Skeletal muscle tissue (tissue), 3 donors: ENCODE measurements at regions not wholly inside any gene's neighbourhood (a gene's known extent, or its start where the extent isn't known, plus 50 kb on each side); places are given as distances from the start of the nearest gene placed in this dataset.

Experiments
- H3K27ac ChIP-seq: one replicate; pipeline ENCODE4 v1.7.0; 2013; ENCODE audit warnings: mild to moderate bottlenecking, low read depth, low read length, inconsistent platforms
- H3K27me3 ChIP-seq, 3 donors: one replicate each; pipeline ENCODE4 v1.7.0; 2013; ENCODE audit warnings: low read length in 3 of 3; ENCODE audit not compliant: control insufficient read depth in 3 of 3, insufficient read depth in 3 of 3
- H3K36me3 ChIP-seq, 3 donors: one replicate each; pipeline ENCODE4 v1.7.0; 2013; ENCODE audit warnings: low read length in 3 of 3; ENCODE audit not compliant: control insufficient read depth in 3 of 3, insufficient read depth in 3 of 3
- H3K4me1 ChIP-seq, 3 donors: one replicate each; pipeline ENCODE4 v1.7.0; 2013; ENCODE audit warnings: low read length in 3 of 3, mild to moderate bottlenecking in 3 of 3; ENCODE audit not compliant: control insufficient read depth in 3 of 3, insufficient read depth in 3 of 3
- H3K4me3 ChIP-seq, 3 donors: one replicate each; pipeline ENCODE4 v1.7.0; 2013; ENCODE audit warnings: low read length in 3 of 3
- H3K9ac ChIP-seq, 3 donors: one replicate each; pipeline ENCODE4 v1.7.0; 2013; ENCODE audit warnings: low read length in 3 of 3, mild to moderate bottlenecking in 3 of 3, moderate library complexity in 2 of 3, low read depth in 1 of 3
- H3K9me3 ChIP-seq, 3 donors: one replicate each; pipeline ENCODE4 v1.7.0; 2013; ENCODE audit warnings: low read length in 3 of 3; ENCODE audit not compliant: control insufficient read depth in 3 of 3
- donor health status: Osteomylitis.

DNA sequence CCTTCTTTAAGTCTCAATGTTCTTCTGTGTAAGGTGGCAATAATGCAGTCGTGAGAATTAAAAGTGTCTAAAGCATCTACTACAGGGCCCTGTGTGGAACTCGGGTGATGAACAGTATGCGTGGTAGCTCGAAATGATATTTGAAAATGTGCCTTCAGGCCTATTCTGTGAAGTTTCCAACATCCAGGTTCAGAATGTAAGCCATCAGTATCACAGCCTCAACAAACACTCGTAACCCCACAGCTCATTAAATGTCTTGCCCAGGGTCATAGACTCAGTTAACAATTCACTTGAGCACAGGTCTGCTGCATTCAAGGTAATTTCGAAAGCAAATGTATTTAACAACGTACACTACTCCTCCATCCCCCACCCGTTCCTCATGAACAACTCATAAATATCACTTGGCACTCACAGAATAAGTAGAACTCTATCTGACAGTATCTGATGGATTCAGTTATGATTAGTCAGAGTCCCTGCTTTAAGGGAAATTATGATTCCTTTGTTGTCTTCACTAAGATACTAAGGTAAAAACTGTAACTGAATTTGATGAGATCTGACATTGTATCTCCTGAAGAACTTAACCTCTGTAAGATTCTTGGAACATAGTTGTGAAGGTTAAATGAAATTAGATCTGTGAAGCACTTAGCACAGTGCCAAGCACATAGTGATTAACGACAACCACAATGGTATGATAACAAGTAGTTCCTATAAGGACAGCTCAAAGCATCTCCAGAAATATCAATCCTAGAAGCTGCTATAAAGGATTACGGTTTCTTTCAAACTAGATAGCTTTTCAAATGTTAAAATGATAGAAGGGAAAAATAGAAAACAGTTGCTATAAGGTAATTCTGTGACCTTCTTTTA, 642.3 kb downstream of the TBL1XR1 start:
- H3K9ac ChIP-seq, result no peak overlapping the region
- peaks cover 0 to under 1% (median 0%) of the 10 kb centered on the region in 3 donors for H3K9me3 ChIP-seq
- no peaks in the 10 kb centered on the region for H3K4me1 ChIP-seq
- no peak overlapping the region for H3K4me3 ChIP-seq
- no peak overlapping the region for H3K27ac ChIP-seq
- H3K36me3 ChIP-seq, result no peaks in the 10 kb centered on the region
- no peaks in the 10 kb centered on the region for H3K27me3 ChIP-seq

DNA sequence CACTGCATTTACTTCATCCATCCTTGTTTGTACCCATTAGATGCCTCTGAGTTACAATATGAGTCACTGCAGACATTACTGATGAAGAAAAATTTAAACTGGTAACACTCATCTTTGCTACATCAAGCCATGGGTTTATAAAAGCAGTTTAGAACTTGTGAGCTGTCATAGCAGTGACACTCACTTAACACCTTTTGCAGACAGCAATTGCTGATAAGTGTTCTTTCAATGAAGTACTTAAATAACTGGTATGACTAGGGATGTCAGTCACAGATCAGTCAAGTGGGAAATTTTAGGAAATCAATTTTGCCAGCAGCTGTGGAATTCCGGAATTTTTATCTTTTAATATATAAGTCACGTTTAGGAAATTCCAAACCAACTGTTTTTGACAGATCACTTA, 643.0 kb downstream of the TBL1XR1 start:
- Histone ChIP-seq H3K27ac (no peak overlapping the region), H3K4me1 (no peaks in the 10 kb centered on the region), H3K9me3 (peaks cover 0 to 2% (median 0%) of the 10 kb centered on the region in 3 donors), H3K4me3 (no peak overlapping the region), H3K27me3 (no peaks in the 10 kb centered on the region), H3K9ac (no peak overlapping the region), H3K36me3 (no peaks in the 10 kb centered on the region)

DNA sequence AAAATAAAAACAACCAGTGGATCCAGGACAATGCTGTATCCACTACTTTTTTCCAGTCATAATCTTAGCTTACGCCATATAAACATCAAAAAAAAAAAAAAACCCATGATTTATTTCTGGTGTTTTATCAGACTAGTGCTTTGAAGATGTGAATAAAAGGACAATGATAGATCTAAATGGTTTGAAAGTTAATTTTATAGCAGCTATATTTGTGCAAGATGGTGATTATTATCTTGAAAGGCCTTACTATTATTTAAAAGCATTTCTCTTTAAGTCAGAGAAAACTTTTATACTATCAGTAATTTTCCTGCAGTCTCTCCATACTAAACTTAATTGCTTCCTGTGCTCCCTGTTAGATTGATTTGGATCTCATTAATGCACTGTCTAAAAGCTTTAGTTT, 670.3 kb downstream of the TBL1XR1 start:
- Histone ChIP-seq H3K4me3 (no peak overlapping the region), H3K9ac (no peak overlapping the region)

DNA sequence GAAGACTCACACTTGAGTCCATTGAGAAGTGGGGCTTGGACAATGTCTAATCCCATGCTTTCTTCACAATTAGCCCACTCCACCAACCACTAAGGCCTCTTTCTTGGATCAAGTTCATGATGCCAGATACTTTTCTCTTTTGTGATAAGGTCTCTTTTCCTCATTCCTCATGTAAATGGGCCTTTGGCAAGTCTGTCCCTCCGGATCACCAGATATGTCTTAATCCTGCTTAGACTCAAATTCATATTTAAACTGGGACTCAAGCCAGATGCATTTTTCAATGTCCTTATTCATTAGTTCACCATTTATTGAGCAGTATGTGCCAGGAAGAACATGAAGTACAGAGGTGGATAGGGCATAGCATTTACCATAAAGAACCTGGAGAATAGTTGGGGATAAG, 671.1 kb downstream of the TBL1XR1 start:
- peaks cover 0 to 6% (median 3%) of the 10 kb centered on the region in 3 donors for H3K9me3 ChIP-seq
- no peak overlapping the region for H3K27ac ChIP-seq
- no peaks in the 10 kb centered on the region for H3K27me3 ChIP-seq
- no peaks in the 10 kb centered on the region for H3K4me1 ChIP-seq
- H3K4me3 ChIP-seq, result no peak overlapping the region
- no peak overlapping the region for H3K9ac ChIP-seq
- H3K36me3 ChIP-seq, result no peaks in the 10 kb centered on the region

More for the DNA sequence above, 670.3 kb downstream of the TBL1XR1 start:
- H3K4me1 ChIP-seq, result no peaks in the 10 kb centered on the region
- H3K27ac ChIP-seq, result no peak overlapping the region
- peaks cover 0 to 6% (median 3%) of the 10 kb centered on the region in 3 donors for H3K9me3 ChIP-seq
- no peaks in the 10 kb centered on the region for H3K27me3 ChIP-seq
- no peaks in the 10 kb centered on the region for H3K36me3 ChIP-seq

DNA sequence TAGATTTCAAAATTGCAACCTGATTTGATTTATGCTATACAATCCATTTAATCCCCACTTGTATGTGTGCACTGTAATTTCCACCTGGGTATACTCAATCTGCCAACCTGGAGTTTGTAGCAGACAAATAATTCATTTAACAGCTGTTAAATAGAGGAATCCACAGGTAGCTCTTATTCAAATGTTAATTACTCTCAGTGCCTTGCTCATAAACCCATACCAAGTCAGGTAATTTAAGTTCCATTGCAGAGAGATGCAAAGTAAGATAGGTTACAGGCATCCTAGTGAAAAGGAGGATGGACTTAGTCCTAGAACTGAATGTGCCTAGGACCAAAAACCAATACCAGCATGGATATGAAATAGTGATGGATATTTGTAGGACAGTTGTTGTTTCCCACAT, 674.2 kb downstream of the TBL1XR1 start:
- H3K9ac ChIP-seq, result no peak overlapping the region
- H3K27me3 ChIP-seq, result no peaks in the 10 kb centered on the region
- no peaks in the 10 kb centered on the region for H3K4me1 ChIP-seq
- H3K27ac ChIP-seq, result no peak overlapping the region
- H3K9me3 ChIP-seq, result no peaks in the 10 kb centered on the region
- no peaks in the 10 kb centered on the region for H3K36me3 ChIP-seq
- H3K4me3 ChIP-seq, result no peak overlapping the region

DNA sequence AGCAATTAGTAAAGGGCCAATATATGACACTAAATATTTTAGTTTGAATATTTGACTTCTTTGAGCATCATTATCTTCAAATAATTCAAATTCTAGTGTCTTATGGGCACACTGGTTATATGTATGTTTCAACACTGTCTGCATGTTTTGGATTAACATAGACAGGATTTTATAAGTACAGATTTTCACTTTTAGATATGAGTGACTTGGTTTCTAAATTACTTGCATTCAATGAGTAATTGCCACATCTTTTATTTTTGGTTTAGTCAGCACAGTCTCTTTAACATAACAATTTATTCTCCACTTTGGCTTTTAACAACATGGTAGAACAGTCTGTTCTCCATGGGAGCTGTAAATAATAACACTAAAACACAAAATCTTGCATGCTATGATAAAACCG, 674.8 kb downstream of the TBL1XR1 start:
- no peaks in the 10 kb centered on the region for H3K9me3 ChIP-seq
- H3K9ac ChIP-seq, result no peak overlapping the region
- no peaks in the 10 kb centered on the region for H3K36me3 ChIP-seq
- H3K27ac ChIP-seq, result no peak overlapping the region
- no peaks in the 10 kb centered on the region for H3K4me1 ChIP-seq
- H3K27me3 ChIP-seq, result no peaks in the 10 kb centered on the region
- no peak overlapping the region for H3K4me3 ChIP-seq

DNA sequence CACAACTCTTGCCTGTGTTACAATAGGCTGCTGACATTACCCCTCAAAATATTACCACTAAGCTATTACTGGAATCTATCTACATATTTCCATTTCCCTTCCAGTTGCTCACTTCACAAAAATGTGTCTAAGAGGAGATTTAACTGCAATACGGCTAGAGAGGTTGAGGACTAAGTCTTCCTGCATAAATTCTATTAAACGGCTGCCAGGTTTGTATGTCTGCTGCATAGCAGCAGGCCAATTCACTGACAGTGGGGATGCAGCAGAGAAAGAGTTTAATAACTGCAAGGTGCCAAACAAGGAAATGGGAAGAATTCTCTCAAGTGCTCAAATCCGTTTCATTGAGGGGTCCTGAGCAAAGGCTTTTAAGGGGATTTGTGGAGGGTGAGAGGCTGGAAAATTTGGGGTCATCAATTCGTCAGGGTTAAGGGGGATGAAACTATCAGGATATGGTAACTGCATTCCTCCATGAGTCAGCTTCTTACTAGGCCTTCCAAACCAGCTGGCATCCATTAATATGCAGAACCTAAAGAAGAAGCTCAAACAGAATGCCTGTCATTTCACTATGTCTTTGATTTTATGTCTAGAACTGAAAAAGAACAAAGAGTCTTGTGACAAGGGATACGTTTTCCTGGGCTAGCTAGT, 675.6 kb downstream of the TBL1XR1 start:
- no peak overlapping the region for H3K4me3 ChIP-seq
- H3K9me3 ChIP-seq, result no peaks in the 10 kb centered on the region
- no peaks in the 10 kb centered on the region for H3K27me3 ChIP-seq

DNA sequence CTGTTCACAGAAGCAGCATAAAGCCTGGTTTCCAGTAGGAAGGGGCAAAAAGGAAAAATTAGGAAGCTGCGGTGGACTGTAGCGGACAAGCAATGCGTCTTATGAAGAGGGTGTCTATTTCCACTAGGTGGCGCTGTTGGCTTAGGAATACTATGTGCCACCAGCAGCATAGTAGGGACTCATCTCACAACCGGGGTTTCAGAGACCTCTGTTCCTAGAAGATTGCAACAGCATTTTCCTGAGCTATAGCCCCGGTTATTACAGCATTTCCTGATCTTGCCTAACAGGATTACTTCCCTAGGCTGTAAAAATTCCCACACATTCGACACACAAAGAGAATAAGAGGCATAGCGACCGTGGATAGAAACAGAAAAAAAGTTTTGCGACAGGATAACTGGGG, 683.0 kb downstream of the TBL1XR1 start:
- Histone ChIP-seq H3K9me3 (peaks cover 6 to 23% (median 6%) of the 10 kb centered on the region in 3 donors), H3K9ac (no peak overlapping the region)

More for the DNA sequence above, 675.6 kb downstream of the TBL1XR1 start:
- Histone ChIP-seq H3K36me3 (no peaks in the 10 kb centered on the region), H3K9ac (no peak overlapping the region), H3K27ac (no peak overlapping the region), H3K4me1 (no peaks in the 10 kb centered on the region)

DNA sequence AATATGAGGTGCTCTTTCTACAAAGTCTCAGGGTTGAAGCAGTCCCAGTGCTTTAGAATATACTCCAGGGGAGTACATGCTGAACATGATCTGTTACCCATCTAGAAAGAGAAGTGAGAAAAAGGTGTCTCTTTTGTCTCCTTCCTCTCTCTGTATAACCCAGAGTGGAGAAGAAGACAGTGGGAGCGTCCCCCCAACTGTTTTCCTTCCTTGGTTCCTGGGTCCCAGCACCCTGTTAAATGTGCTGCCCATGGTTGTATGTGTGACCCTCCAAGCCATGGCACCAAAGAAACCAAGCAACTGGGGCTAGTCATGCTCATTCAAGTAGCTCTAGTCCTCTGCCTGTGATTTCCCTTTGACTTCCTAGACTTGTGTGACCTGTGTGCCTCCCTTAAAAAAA, 683.7 kb downstream of the TBL1XR1 start:
- peaks cover 6 to 23% (median 6%) of the 10 kb centered on the region in 3 donors for H3K9me3 ChIP-seq
- no peak overlapping the region for H3K27ac ChIP-seq
- H3K4me1 ChIP-seq, result no peaks in the 10 kb centered on the region
- no peak overlapping the region for H3K9ac ChIP-seq
- H3K4me3 ChIP-seq, result no peak overlapping the region
- no peaks in the 10 kb centered on the region for H3K36me3 ChIP-seq
- no peaks in the 10 kb centered on the region for H3K27me3 ChIP-seq

More for the DNA sequence above, 683.0 kb downstream of the TBL1XR1 start:
- no peaks in the 10 kb centered on the region for H3K36me3 ChIP-seq
- H3K4me3 ChIP-seq, result no peak overlapping the region
- H3K27ac ChIP-seq, result no peak overlapping the region
- H3K27me3 ChIP-seq, result no peaks in the 10 kb centered on the region
- no peaks in the 10 kb centered on the region for H3K4me1 ChIP-seq

DNA sequence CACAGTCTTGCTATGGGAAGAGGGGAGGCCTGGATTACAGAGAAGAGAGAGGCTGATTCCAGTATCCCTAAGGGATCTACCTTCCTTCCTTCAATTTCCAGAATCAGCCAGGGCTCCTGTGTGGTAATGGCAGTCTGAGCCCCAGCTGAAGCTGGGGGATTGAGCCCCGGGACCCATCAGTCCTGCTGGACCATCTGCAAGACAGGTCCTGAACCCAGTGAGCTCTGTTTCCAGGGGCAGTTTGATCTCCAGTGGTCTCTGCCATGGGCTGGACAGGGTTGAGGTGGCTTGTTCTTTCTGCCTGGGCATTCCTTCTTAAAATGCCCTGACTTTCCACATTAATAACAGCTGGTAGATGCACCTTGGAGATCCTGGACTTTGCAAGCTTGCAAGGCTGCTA, 685.2 kb downstream of the TBL1XR1 start:
- Histone ChIP-seq H3K9me3 (peaks cover 6 to 23% (median 6%) of the 10 kb centered on the region in 3 donors), H3K27me3 (no peaks in the 10 kb centered on the region), H3K4me1 (no peaks in the 10 kb centered on the region), H3K36me3 (no peaks in the 10 kb centered on the region), H3K4me3 (no peak overlapping the region), H3K9ac (no peak overlapping the region), H3K27ac (no peak overlapping the region)
